G401 (cell line): ENCODE measurements at regions not wholly inside any gene's neighbourhood (a gene's known extent, or its start where the extent isn't known, plus 50 kb on each side); places are given as distances from the start of the nearest gene placed in this dataset.
"Not testable (repeated sequence)": the region's sequence is repeated elsewhere in the genome, so short reads cannot be mapped to it uniquely, and the experiment has no call there.

ENCODE experiments used
- DNase-seq: peaks from one replicate; pipeline ENCODE4 v3.0.0-alpha.2; 2015; ENCODE audit warnings: low spot score
- in situ Hi-C: cut with HindIII; loops from 2 replicates; pipeline ENCODE4 v1.10.0; 2016; ENCODE audit warnings: low sequenced_read_pairs, mixed read lengths

- in situ Hi-C loops: no loop called here
- DNase-seq: no peak
Measured at GRCh38 chr4:19514276-19515070, 737.2 kb upstream of the SLIT2 start.

GRCh38 chr4:19512086-19512485, 739.6 kb upstream of the SLIT2 start:
- no peak for DNase-seq
- in situ Hi-C loops: no loop called here

GRCh38 chr4:19510993-19511392, 740.7 kb upstream of the SLIT2 start:
- DNase-seq: no peak
- in situ Hi-C loops: no loop called here

GRCh38 chr4:19508442-19508841, 743.3 kb upstream of the SLIT2 start:
- in situ Hi-C loops: no loop called here
- DNase-seq: no peak

- DNase-seq: no peak
- in situ Hi-C loops: no loop called here
Measured at GRCh38 chr4:19497705-19498104, 754.0 kb upstream of the SLIT2 start.

GRCh38 chr4:19496756-19497155, 754.9 kb upstream of the SLIT2 start:
- no peak for DNase-seq

GRCh38 chr4:19494961-19495360, 756.7 kb upstream of the SLIT2 start:
- DNase-seq: no peak
- in situ Hi-C loops: no loop called here

More at GRCh38 chr4:19496756-19497155, 754.9 kb upstream of the SLIT2 start:
- in situ Hi-C loops: no loop called here

- DNase-seq: no peak
- in situ Hi-C loops: no loop called here
Measured at GRCh38 chr4:19492606-19493005, 759.1 kb upstream of the SLIT2 start.

GRCh38 chr4:19486400-19486799, 765.3 kb upstream of the SLIT2 start:
- in situ Hi-C loops: no loop called here
- DNase-seq: no peak

- in situ Hi-C loops: no loop called here
- DNase-seq: no peak
Measured at GRCh38 chr4:19478791-19479190, 772.9 kb upstream of the SLIT2 start.

GRCh38 chr4:19473569-19473968, 778.1 kb upstream of the SLIT2 start:
- DNase-seq: no peak
- in situ Hi-C loops: no loop called here

GRCh38 chr4:19472666-19473065, 779.0 kb upstream of the SLIT2 start:
- no peak for DNase-seq

GRCh38 chr4:19470001-19470400, 781.7 kb upstream of the SLIT2 start:
- DNase-seq, in situ Hi-C loops: not testable (repeated sequence)

More at GRCh38 chr4:19472666-19473065, 779.0 kb upstream of the SLIT2 start:
- in situ Hi-C loops: no loop called here

- in situ Hi-C loops: no loop called here
- no peak for DNase-seq
Measured at GRCh38 chr4:19462117-19462516, 789.6 kb upstream of the SLIT2 start.

GRCh38 chr4:19455850-19456602, 795.7 kb upstream of the SLIT2 start:
- no peak for DNase-seq
- in situ Hi-C loops: no loop called here

GRCh38 chr4:19455196-19455595, 796.5 kb upstream of the SLIT2 start:
- no peak for DNase-seq
- in situ Hi-C loops: no loop called here

- in situ Hi-C loops: no loop called here
Measured at GRCh38 chr4:19438233-19438632, 813.5 kb upstream of the SLIT2 start.

GRCh38 chr4:19437008-19437407, 814.7 kb upstream of the SLIT2 start:
- no peak for DNase-seq
- in situ Hi-C loops: no loop called here

More at GRCh38 chr4:19438233-19438632, 813.5 kb upstream of the SLIT2 start:
- DNase-seq: no peak

- no peak for DNase-seq
- in situ Hi-C loops: no loop called here
Measured at GRCh38 chr4:19429684-19430083, 822.0 kb upstream of the SLIT2 start.

- in situ Hi-C loops: no loop called here
Measured at GRCh38 chr4:19425146-19425545, 826.6 kb upstream of the SLIT2 start.

More at GRCh38 chr4:19425146-19425545, 826.6 kb upstream of the SLIT2 start:
- DNase-seq: no peak
